ENCODE measurements at regions not wholly inside any gene's neighbourhood (a gene's known extent, or its start where the extent isn't known, plus 50 kb on each side); places are given as distances from the start of the nearest gene placed in this dataset.

GRCh38 chr14:99007795-99008194 is 264.2 kb downstream of the BCL11B start:
- TF ChIP-seq CTCF (IDR thresholded peaks at IDR 0.05; ENCODE audit: insufficient read depth, low read length): no peak
- no peak for TF ChIP-seq SPI1 (IDR thresholded peaks at IDR 0.05; ENCODE audit: borderline replicate concordance, low read depth)
- TF ChIP-seq GABPA (IDR thresholded peaks at IDR 0.05; ENCODE audit: low read depth): no peak
- no peak for TF ChIP-seq POLR2AphosphoS5 (IDR thresholded peaks at IDR 0.05; ENCODE audit: low read depth)
- TF ChIP-seq, protein P1, sequence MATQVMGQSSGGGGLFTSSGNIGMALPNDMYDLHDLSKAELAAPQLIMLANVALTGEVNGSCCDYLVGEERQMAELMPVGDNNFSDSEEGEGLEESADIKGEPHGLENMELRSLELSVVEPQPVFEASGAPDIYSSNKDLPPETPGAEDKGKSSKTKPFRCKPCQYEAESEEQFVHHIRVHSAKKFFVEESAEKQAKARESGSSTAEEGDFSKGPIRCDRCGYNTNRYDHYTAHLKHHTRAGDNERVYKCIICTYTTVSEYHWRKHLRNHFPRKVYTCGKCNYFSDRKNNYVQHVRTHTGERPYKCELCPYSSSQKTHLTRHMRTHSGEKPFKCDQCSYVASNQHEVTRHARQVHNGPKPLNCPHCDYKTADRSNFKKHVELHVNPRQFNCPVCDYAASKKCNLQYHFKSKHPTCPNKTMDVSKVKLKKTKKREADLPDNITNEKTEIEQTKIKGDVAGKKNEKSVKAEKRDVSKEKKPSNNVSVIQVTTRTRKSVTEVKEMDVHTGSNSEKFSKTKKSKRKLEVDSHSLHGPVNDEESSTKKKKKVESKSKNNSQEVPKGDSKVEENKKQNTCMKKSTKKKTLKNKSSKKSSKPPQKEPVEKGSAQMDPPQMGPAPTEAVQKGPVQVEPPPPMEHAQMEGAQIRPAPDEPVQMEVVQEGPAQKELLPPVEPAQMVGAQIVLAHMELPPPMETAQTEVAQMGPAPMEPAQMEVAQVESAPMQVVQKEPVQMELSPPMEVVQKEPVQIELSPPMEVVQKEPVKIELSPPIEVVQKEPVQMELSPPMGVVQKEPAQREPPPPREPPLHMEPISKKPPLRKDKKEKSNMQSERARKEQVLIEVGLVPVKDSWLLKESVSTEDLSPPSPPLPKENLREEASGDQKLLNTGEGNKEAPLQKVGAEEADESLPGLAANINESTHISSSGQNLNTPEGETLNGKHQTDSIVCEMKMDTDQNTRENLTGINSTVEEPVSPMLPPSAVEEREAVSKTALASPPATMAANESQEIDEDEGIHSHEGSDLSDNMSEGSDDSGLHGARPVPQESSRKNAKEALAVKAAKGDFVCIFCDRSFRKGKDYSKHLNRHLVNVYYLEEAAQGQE (IDR thresholded peaks at IDR 0.05; ENCODE audit: insufficient replicate concordance, low read depth): no peak
